GM12878 (cell line): ENCODE measurements at regions not wholly inside any gene's neighbourhood (a gene's known extent, or its start where the extent isn't known, plus 50 kb on each side); places are given as distances from the start of the nearest gene placed in this dataset.

Experiments
- ATAC-seq: fragments of 200-7000 bp; cut with Tn5 transposase; 3 replicates; pipeline ENCODE4 v1.9.1; 2020; ENCODE audit warnings: mild to moderate bottlenecking, moderate library complexity
- BruUV-seq: library from RNA; stranded (reverse); fragments of 400-500 nt; replicated peaks from 2 replicates; lab custom pipeline; 2021; lab: Mats Ljungman, UMichigan
- CTCF ChIA-PET: fragments of 300-600 bp; sonication (Branson Sonifier 250); formaldehyde crosslinking; extraction: SDS; loops from one replicate; lab custom pipeline; 2021; ENCODE audit warnings: inconsistent platforms; lab: Yijun Ruan, JAX
- POLR2A ChIA-PET: fragments of 350-600 bp; formaldehyde crosslinking; extraction: SDS; loops from one replicate; lab custom pipeline; 2021; ENCODE audit warnings: inconsistent platforms; lab: Charles Lee
- RAD21 ChIA-PET: fragments of 300-600 bp; sonication (Branson Sonifier 250); formaldehyde crosslinking; loops from one replicate; lab custom pipeline; 2023; ENCODE audit warnings: antibody characterized with exemption; ENCODE audit not compliant: unreplicated experiment; lab: Charles Lee
- SMC1A ChIA-PET: fragments of 300-600 bp; sonication (Branson Sonifier 250); formaldehyde crosslinking; loops from one replicate; lab custom pipeline; 2023; ENCODE audit not compliant: unreplicated experiment, uncharacterized antibody; lab: Charles Lee
- DNase-seq: peaks from one replicate; pipeline ENCODE4 v3.0.0-alpha.2; 2011; ENCODE audit warnings: low read depth, low spot score
- FAIRE-seq: peaks from 3 replicates; lab custom pipeline; 2011; peaks lifted over from hg19 to GRCh38; lab: Jason Lieb, UNC
- H2AFZ ChIP-seq: 2 replicates; pipeline ENCODE4 v1.6.0; 2011; ENCODE audit warnings: low read depth, low read length, control low read depth; ENCODE audit not compliant: control insufficient read depth
- H3K27ac ChIP-seq: 2 replicates; pipeline ENCODE4 v1.5.1; 2011; ENCODE audit warnings: control low read depth; ENCODE audit not compliant: control insufficient read depth, insufficient read depth
- H3K27me3 ChIP-seq, 2 experiments: replicated peaks in 1 of 2; 2 replicates each; pipeline versions ENCODE4 v1.6.0 to v1.6.1; 2011; ENCODE audit warnings: low read length in 1 of 2; ENCODE audit not compliant: control insufficient read depth in 2 of 2, insufficient read depth in 2 of 2
- H3K36me3 ChIP-seq, 2 experiments: 2 replicates each; pipeline ENCODE4 v1.5.1; 2011; ENCODE audit warnings: low read length in 1 of 2; ENCODE audit not compliant: control insufficient read depth in 2 of 2, insufficient read depth in 2 of 2
- H3K4me1 ChIP-seq: 2 replicates; pipeline ENCODE4 v1.6.1; 2011; ENCODE audit warnings: mild to moderate bottlenecking, low read length, moderate library complexity, mixed read lengths; ENCODE audit not compliant: control insufficient read depth, insufficient read depth
- H3K4me2 ChIP-seq: 2 replicates; pipeline ENCODE4 v1.6.0; 2011; ENCODE audit warnings: control low read depth; ENCODE audit not compliant: control insufficient read depth, insufficient read depth
- H3K4me3 ChIP-seq: fragments of 200-600 bp; sonication (generic); 2 replicates; pipeline ENCODE4 v1.5.1; 2016
- H3K79me2 ChIP-seq: 2 replicates; pipeline ENCODE4 v1.6.0; 2011; ENCODE audit warnings: low read length; ENCODE audit not compliant: control insufficient read depth, insufficient read depth
- H3K9ac ChIP-seq: 2 replicates; pipeline ENCODE4 v1.8.0; 2011; ENCODE audit warnings: low read length, control low read depth, mixed read lengths; ENCODE audit not compliant: control insufficient read depth, insufficient read depth
- H3K9me3 ChIP-seq: replicated peaks from 3 replicates; pipeline ENCODE4 v1.5.1; 2011; ENCODE audit warnings: mild to moderate bottlenecking, low read length; ENCODE audit not compliant: control insufficient read depth, insufficient read depth
- H4K20me1 ChIP-seq: 2 replicates; pipeline ENCODE4 v1.6.0; 2011; ENCODE audit not compliant: control insufficient read depth, insufficient read depth
- BMI1 ChIP-seq: fragments of 450-650 bp; IDR thresholded peaks from 2 replicates; pipeline ENCODE4 v1.6.1; 2016; ENCODE audit warnings: mild to moderate bottlenecking, moderate library complexity, borderline replicate concordance
- CTCF ChIP-seq, 3 experiments: IDR thresholded peaks in 2 of 3; conservative IDR thresholded peaks in 1 of 3; 2 replicates each; pipeline ENCODE4 v1.5.1; 2011; ENCODE audit warnings: low read depth in 3 of 3, low read length in 3 of 3, mild to moderate bottlenecking in 3 of 3, control low read depth in 2 of 3, moderate library complexity in 2 of 3, inconsistent platforms in 1 of 3, mixed read lengths in 1 of 3; ENCODE audit not compliant: control insufficient read depth in 2 of 3, insufficient read depth in 1 of 3; ENCODE audit errors: extremely low read depth in 1 of 3
- KLF5 ChIP-seq: fragments of 450-650 bp; IDR thresholded peaks from 2 replicates; pipeline ENCODE4 v1.6.1; 2014; ENCODE audit warnings: mild to moderate bottlenecking; ENCODE audit not compliant: partially characterized antibody
- MTA3 ChIP-seq: IDR thresholded peaks from 2 replicates; pipeline ENCODE4 v1.6.1; 2012; ENCODE audit warnings: low read length, inconsistent platforms, borderline replicate concordance
- RAD21 ChIP-seq: IDR thresholded peaks from 2 replicates; pipeline ENCODE4 v1.6.1; 2011; ENCODE audit warnings: mild to moderate bottlenecking, low read depth, low read length, moderate library complexity; ENCODE audit not compliant: insufficient read depth
- RBBP5 ChIP-seq: fragments of 200-600 bp; sonication (generic); conservative IDR thresholded peaks from 2 replicates; pipeline ENCODE4 v1.6.1; 2016
- RFX5 ChIP-seq: IDR thresholded peaks from 2 replicates; pipeline ENCODE4 v1.6.1; 2011; ENCODE audit warnings: low read depth, low read length, improper control_type of control experiment
- RUNX3 ChIP-seq: IDR thresholded peaks from 2 replicates; pipeline ENCODE4 v1.6.1; 2012; ENCODE audit warnings: low read length, inconsistent platforms
- SMARCA5 ChIP-seq: fragments of 450-650 bp; IDR thresholded peaks from 2 replicates; pipeline ENCODE4 v1.6.1; 2017; ENCODE audit warnings: mild to moderate bottlenecking
- TARDBP ChIP-seq: IDR thresholded peaks from 2 replicates; pipeline ENCODE4 v1.6.1; 2016; ENCODE audit warnings: borderline replicate concordance
- WGBS: methylation state at CpG from one replicate; pipeline ENCODE4 v1.1.6; 2016; ENCODE audit warnings: low lambda C conversion rate; ENCODE audit not compliant: insufficient replicate concordance, insufficient coverage; ENCODE audit errors: missing lambda C conversion rate; 5-methylcytosine and 5-hydroxymethylcytosine counted together
- in situ Hi-C: fragments of 300-500 bp; cut with MboI; formaldehyde crosslinking; loops from 9 replicates; pipeline ENCODE4 v1.14.3; 2018; ENCODE audit warnings: mixed read lengths
- intact Hi-C: fragments of 100-400 bp; cut with micrococcal nuclease; formaldehyde crosslinking; loops from one replicate; pipeline ENCODE4 v1.14.2; 2022; ENCODE audit not compliant: unreplicated experiment

- no peaks in the 10 kb centered on the region for H4K20me1 ChIP-seq
- no peak overlapping the region for H2AFZ ChIP-seq
- no peak overlapping the region for H3K9ac ChIP-seq
- H3K79me2 ChIP-seq = no peaks in the 10 kb centered on the region
- H3K4me1 ChIP-seq = no peaks in the 10 kb centered on the region
- intact Hi-C loops = no loop called here
- peaks cover 2 to 3% of the 10 kb centered on the region in 2 experiments; a peak in 2 of 4 replicates for H3K27me3 ChIP-seq
- FAIRE-seq (no peak), ATAC-seq (peak; percentile 63; the same call in 2 of the 3 replicates), DNase-seq (no peak)
- SMC1A ChIA-PET = no interaction called here
- TF ChIP-seq CTCF (IDR thresholded peaks at IDR 0.05 in 2 of 3, conservative IDR thresholded peaks at IDR 0.05 in 1 of 3; ENCODE audit: control insufficient read depth in 2 of 3, extremely low read depth in 1 of 3, insufficient read depth in 1 of 3, low read depth in 3 of 3, low read length in 3 of 3) (0 out of 6 replicates have a peak, but pooled peaks of 1 of the 3 experiments have one; percentile 3), MTA3 (no peak)
- TF ChIP-seq, all 136 proteins: peak for 1
- Histone ChIP-seq H3K4me3 (no peak overlapping the region), H3K4me2 (no peak overlapping the region), H3K27ac (no peak overlapping the region), H3K36me3 (no peaks in the 10 kb centered on the region), H3K9me3 (no peaks in the 10 kb centered on the region)
- in situ Hi-C loops = no loop called here
- BruUV-seq = no TSS peak
- ChIA-PET CTCF (no interaction called here), POLR2A (no interaction called here), RAD21 (no interaction called here)
- 32% methylated on average over 3 of the region's 3 CpGs for WGBS
Observed at GRCh38 chr10:84054743-84055142, 84.6 kb upstream of the GHITM start.

DNA sequence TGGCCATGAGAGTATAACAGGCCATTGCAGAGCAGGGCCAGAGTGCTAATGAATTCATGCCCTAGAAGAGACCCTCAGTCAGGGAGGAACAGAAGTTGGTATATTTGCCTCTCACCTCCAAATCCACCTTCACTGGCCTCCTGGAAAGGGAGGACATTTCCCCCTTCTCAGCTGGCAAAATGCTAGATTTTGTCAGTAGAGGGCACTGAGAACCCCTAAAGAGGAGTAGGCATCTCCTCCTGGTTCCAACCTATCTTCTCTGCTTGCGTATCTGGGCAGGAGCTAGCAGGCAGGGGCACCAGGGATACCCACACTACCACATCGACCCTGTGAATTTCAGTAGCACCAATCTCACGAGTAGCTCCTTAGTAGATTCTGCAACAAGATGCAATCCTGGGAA is 79.8 kb upstream of the GHITM start:
- intact Hi-C loops = loop anchor here (1.0 kb wide), 1 partner anchor 146 kb away; no protein-coding TSS in a partner anchor
- RAD21 ChIA-PET = interaction anchor here (0.8 to 1.3 kb wide), 3 partner anchors 151 to 155 kb away, joined by 3 read pairs; no protein-coding TSS in a partner anchor
- POLR2A ChIA-PET = no interaction called here

More for the DNA sequence above, 79.8 kb upstream of the GHITM start:
- H3K27me3 ChIP-seq = peaks cover 0 to 3% of the 10 kb centered on the region in 2 experiments; a peak in 3 of 4 replicates
- TF ChIP-seq RUNX3 (no peak), SMARCA5 (no peak), TARDBP (no peak), BMI1 (no peak), KLF5 (no peak), RBBP5 (no peak), RAD21 (peak; percentile 33; the same call in 1 of the 2 replicates), RFX5 (no peak)
- H3K4me1 ChIP-seq = no peaks in the 10 kb centered on the region
- WGBS = 29% methylated on average over 3 of the region's 3 CpGs
- no peaks in the 10 kb centered on the region for H3K36me3 ChIP-seq
- no TSS peak for BruUV-seq
- H3K4me2 ChIP-seq = no peak overlapping the region
- H3K9me3 ChIP-seq = no peaks in the 10 kb centered on the region
- no peak overlapping the region for H3K9ac ChIP-seq
- no peak overlapping the region for H3K4me3 ChIP-seq
- DNase-seq (no peak), ATAC-seq (peak; percentile 44; the same call in 2 of the 3 replicates), FAIRE-seq (no peak)
- H3K27ac ChIP-seq = no peak overlapping the region
- in situ Hi-C loops = no loop called here
- no peak overlapping the region for H2AFZ ChIP-seq
- H4K20me1 ChIP-seq = no peaks in the 10 kb centered on the region
- H3K79me2 ChIP-seq = no peaks in the 10 kb centered on the region
- CTCF ChIA-PET = interaction anchor here (0.6 to 1.4 kb wide), 8 partner anchors 8 to 155 kb away, joined by 3 to 7 read pairs (median 3); no protein-coding TSS in a partner anchor
- SMC1A ChIA-PET = no interaction called here
